D341Med (cell line): ENCODE measurements at regions not wholly inside any gene's neighbourhood (a gene's known extent, or its start where the extent isn't known, plus 50 kb on each side); places are given as distances from the start of the nearest gene placed in this dataset.
"Not testable (repeated sequence)": the region's sequence is repeated elsewhere in the genome, so short reads cannot be mapped to it uniquely, and the experiment has no call there.

ENCODE experiments used
- DNase-seq: peaks from one replicate; pipeline ENCODE4 v3.0.0; 2012; ENCODE audit warnings: low spot score

DNA sequence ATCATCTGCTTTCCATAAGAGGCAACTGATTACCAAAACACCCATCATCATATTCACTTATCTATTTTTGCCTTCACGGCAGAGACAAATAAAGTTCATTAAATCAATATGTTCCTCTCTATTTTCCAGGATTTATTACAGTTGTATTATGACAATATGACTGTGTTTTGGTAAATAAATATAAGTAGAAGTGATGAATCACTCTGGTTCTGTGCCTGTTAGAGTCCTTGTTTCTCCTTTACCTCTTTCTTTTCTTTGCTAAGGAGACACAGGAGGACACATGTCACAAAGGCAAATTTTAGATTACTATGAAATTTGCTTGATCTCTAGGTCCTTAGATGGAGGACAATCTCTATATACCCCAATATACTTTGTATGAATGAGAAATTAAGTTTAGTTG is 152.6 kb upstream of the PLSCR5 start:
- DNase-seq: no peak

DNA sequence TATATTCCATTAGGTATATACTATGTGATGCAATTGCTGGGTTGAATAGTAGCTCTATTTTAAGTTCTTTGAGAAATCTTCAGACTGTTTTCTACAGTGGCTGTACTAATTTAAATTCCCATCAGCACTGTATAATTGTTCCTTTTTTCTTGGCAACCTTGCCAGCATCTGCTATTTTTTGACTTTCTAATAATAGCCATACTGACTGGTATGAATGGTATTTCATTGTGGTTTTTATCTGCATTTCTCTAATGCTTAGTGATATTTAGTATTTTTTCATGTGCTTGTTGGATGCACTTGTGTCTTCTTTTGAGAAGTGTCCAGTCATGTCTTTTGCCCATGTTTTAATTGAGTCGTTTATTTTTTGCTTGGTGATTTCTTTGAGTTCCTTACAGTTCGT is 145.1 kb upstream of the PLSCR5 start:
- DNase-seq: no peak

DNA sequence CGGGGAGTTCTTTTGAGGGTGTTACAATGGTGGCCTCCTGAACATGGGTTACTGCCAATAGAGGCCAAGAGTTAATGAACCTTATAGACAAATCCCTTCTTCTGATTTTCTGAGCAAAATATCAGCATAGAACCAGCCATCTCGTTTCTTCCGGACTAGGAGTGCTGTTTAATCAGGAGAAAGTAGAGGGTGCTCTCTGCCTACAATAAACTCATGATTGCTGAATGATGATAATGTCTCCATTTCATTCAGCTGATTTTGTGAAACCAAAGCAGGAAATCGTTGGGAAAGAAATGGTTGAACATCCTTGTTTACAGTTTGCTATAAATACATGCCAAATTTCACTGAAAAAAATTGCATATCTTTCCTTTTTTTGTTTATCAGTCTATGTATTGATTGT is 142.8 kb upstream of the PLSCR5 start:
- no peak for DNase-seq

DNA sequence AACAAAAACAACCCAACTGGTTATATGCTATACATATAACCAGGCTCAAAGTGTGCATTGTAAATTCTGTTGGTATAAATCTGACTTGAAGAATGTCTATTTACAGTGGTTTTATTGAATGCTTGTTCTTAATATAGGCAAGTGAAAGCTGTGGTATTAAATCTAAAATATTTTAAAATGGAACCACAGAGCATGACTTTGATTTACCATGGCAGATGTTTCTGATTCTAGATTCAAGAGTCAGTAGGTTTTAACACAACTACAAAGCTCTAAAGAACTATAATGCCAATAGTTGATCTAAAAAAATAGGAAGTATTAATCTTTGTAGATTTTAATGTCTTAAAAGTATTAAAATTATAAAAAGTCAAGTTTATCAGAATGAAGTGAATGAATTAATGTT is 141.9 kb upstream of the PLSCR5 start:
- no peak for DNase-seq

DNA sequence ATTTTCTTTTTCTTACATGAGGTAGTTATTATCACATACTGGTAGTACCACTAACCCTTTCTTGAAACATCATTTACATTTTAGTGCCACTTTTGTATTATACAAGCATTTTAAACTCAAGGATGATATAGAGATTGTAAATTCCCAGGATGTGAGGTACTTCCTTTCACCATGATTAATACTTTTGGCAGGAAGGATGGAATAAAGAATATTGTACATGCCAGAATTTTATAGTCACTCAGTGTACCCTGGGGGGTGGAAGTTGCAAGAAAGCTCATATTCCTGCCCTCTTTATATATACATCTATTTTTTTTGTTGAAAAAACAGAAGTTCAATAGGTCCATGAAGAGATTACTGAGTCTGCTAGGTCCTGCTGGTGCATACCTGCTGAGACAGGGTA is 141.0 kb upstream of the PLSCR5 start:
- no peak for DNase-seq

DNA sequence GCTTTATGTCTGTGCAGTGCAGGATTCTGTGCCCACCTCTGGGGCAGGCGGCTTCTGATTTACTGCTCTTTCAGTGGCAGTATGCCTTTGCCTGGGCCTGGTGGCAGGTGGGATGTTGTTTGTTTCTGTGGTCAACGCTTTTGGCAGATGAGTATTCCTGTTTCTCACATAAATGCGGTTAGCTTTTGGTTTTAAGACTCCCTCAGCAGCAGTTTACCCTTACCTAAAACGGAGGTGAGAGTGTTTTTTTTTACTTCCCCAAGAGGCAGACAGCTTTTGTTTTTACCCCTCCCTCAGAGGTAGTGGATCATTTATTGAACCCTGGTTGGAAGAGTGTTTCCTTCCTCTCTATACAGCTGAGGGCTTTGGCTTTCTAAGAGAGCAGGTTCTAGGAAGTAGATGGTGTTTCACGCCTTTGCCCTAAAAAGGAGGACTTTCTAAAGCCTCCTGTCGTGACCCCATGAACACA is 134.1 kb upstream of the PLSCR5 start:
- DNase-seq: no peak

DNA sequence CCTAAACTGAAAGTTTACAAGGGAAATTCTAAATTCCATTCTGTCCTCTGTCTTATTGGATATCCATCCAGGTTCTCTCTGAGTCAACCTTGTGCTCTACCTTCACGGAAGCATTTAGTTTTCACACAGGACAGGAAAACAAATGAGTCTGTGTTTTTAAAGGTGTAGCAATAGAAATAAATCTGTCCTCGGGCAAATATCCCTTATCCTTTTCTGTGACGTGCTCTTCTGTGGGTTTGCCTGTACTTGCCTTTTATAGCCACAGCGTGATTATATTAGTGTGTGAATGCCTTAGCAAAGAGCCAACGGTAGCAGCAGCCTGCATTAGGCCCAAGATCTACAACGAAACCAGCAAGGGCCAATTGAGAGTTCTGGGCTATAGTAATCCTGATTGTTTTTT is 127.2 kb upstream of the PLSCR5 start:
- no peak for DNase-seq

DNA sequence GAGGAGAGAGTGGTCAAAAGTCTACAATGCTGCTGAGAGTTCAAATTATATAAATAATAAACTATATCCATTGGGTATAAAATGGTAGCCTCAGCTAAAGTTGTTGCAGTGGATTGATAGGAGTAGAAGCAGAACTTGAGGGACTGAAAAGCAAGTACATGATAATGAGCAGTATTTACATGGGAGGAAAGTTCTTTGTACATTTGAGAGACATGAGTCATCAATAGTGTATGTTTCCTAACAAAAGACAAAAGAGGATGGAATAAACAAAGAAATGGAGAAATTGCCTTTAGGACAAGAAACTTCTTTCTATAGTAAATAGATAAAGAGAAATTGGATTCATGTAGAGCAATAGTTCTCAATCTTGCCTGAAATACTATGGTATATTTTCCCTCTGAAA is 110.0 kb upstream of the PLSCR5 start:
- no peak for DNase-seq

DNA sequence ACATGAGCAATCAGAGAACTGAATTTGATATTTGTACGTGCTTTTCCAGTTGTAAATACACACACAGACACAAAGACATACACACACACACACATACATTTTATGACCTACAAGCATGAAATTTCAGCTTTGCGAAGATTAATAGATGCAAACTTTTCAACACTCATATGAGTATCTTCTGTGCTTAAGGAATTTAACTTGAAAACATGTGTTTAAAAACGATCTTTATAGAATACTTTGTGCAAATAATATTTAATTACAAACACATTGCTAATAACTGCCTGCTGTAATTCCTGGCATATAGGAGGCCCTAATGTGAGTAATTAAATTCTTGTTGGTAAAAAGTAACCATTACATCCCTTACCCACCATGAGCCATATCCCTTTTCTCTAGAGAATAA is 107.7 kb upstream of the PLSCR5 start:
- no peak for DNase-seq

DNA sequence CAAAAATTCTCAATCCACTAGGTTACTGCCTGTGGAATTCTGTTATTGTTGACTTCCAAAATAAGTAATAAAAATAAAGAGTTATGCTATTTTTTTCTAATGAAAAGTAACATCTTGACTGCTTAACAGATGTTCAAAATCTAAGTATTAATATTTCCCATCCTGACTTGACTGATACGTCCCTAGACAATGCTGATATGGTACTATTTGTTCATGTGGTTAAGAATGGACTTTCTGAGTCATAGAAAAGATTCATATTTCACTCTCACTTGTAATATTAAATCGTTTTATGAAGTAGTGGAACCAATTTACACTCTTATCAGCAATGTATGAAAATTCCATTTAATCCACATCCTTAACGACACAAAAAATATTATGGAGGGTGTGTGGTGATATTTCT is 104.8 kb upstream of the PLSCR5 start:
- DNase-seq: no peak

DNA sequence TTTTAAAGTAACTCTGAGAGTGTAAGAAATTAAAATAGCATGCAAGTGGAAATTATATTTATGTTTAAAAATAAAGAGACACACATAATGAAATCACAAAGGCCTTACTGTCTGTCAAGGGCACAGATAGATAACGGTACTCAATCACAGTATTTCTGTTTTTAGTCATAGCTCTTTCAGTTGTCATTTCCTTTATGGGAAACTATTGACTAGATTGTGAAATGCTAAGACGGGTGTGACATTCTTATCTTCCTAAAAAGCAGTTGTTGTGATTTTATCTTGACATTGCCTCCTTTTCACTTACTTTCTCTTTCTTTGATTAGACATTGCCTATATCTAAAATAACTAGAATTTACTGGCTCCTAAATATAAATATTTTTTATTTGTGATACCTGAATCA is 100.1 kb upstream of the PLSCR5 start:
- DNase-seq: no peak

DNA sequence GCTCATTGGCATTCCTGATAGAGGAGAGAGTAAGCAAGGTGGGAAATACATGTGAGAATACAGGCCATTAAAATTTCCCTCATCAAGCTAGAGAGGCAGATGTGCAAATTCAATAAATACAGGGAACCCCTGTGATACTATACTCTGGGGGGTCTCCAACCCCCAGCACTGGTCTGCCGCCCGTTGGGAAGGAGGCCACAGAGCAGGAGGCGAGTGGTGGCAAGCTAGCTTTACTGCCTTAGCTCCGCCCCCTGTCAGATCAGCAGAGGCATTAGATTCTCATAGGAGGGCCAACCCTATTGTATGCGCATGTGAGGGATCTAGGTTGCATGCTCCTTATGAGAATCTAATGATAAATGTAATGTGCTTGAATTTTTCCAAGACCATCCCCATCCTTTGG is 97.1 kb upstream of the PLSCR5 start:
- DNase-seq: no peak

DNA sequence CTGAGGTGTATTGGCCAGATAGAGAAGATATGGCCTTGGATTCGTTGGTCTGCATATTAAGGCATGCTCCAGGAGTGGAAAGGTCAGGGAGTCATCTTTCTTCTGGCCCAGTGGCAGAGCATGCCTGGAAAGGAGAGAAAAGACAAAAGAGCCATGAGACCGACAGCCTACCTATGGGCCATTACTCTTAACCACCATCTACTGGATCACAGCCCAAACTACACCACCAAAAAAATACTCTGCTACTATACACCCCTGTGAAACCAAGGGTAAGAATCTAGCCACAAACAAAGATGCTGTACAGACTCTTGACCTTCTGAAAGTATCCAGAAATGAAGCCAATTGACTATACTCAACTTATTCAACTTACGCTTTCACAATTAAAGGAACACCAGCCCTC is 96.1 kb upstream of the PLSCR5 start:
- no peak for DNase-seq

DNA sequence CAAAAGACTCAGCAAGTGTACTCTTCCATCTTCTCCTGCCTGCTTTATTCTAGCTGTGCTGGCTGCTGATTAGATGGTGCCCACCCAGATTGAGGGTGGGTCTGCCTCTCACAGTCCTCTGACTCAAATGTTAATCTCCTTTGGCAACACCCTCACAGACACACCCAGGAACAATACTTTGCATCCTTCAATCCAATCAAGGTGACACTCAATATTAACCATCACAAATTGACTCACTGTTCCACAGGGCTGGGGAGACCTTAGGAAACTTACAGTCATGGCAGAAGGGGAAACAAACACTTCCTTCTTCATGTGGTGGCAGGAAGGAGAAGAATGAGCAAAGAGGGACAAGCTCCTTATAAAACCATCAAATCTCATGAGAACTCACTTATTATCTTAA is 94.9 kb upstream of the PLSCR5 start:
- DNase-seq: not testable (repeated sequence)

DNA sequence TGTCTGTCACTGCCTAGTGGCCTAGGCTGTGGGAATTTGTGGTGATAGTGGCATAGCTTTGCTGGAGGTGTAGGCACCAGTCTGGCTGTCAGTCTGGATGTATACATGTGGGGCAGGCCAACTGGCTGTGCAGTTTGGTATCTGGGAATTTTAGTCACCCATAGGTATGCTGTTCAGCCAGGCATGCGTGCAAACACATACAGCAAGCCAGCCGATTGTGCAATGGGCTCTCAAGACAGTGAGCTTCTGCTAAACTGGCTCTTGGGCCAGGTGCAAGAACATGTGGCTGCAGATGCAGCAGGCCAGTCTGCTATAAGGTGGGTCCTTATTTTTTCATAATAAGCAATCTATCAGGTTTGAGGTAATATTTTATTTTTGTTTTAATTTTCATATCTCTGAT is 87.1 kb upstream of the PLSCR5 start:
- no peak for DNase-seq

DNA sequence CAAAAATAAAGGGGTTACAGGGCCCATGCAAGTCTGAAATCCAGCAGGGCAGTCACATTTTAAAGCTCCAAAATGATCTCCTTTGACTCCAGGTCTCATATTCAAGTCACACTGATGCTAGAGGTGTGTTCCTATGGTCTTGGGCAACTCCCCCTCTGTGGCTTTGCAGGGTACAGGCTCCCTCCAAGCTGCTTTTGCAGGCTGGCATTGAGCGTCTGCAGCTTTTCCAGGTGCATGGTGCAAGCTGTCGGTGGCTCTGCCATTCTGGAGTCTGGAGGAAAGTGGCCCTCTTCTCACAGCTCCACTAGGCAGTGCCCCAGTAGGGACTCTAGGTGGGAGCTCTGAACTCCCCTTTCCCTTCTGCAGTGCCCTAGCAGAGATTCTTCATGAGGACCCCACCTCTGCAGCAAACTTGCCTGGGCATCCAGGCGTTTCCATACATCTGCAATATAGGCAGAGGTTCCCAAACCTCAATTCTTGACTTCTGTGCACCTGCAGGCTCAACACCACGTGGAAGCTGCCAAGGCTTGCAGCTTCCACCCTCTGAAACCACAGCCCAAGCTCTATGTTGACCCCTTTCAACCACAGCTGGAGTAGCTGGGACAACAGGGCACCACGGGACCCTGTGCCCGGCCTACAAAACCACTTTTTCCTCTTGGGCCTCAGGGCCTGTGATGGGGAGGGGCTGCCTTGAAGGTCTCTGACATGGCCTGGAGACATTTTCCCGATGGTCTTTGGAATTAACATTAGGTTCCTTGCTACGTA is 80.1 kb upstream of the PLSCR5 start:
- DNase-seq: no peak

DNA sequence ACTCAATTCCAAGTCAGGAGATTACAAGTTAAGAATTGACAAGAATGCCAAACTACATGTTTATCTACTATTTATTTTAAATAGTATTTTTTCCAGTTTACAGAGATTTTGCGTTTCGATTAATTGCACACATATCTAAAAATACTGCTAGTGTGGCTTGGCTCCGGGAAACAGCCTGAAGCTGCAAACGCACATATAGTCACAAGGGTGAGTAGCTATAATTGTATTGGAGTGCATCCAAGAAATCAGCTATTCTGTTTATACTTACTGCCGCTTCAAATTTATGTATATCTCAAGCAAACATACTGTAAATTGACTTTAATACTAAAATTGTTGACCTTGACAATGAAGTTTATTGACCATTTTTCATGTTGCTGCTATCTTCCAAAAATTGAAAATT is 77.0 kb upstream of the PLSCR5 start:
- DNase-seq: no peak

DNA sequence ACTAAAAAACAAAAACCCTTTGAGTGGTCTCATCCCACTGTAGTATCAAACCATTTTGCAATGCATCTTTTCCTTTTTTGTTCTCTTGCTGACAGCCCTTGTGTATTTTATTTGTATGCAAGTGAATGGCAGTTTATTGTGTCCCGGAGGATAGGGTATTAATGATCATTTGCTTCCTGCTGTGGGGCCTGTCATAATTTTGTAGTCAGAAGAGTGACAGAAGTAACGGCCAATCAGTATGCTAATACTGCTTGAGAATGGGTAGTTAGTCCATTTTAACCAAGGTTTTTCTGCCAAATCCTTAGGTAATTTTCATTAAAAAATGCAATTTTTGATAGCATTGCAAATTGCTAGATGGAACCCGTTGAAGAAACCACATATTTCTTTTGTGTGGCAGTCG is 75.5 kb upstream of the PLSCR5 start:
- no peak for DNase-seq

DNA sequence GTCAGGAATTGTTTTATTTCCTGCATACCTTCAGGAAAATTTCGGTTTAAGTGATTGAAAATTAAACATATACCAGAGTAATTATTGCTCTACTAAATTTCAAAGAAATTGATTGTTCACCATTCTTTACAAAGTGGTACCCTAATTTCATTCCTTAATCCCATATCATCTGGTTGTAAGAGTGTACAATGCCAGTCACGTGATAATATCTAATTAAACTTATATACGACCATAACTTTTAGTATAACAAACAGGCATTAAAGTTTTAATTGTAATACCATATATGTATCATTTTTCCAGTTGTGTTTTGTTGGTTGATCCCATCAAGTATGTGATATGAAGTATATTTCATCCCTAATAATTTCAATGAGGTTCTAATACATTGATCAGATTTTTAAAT is 74.8 kb upstream of the PLSCR5 start:
- no peak for DNase-seq

DNA sequence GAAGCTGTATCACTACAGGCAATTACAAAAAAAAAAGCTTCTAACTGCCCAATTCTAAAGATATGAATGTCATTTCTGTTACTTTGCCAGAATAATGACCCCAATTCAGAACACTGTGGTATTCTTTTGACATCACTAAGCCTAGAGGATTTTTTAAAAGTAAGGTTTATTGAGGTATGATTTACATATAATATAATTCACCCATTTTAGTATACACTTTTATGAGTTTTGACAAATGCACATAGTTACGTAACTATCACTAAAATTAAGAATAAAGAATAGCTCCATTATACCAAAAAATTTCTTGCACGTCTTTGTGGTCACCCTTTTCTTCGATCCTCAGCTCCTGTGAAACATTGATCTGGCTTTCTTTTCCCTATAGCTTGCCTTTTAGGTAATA is 74.0 kb upstream of the PLSCR5 start:
- DNase-seq: no peak

DNA sequence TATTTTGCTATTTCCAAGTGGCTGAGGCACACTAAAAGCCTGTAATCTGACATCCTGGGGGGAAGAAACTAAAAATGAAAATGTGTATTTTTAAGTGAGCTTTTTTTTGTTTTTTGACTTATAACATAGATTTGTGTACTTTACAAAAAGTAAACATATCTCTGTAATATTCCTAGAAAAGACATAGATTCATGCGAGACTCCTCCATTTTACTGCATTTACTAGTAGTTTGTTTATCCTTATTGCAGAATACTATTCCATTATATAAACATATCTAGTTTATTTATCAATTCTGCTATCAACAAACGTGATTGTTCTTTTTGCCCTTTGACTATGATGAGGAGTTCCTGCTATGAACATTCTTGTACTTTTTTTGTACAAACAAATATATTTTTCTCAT is 67.8 kb upstream of the PLSCR5 start:
- DNase-seq: no peak

DNA sequence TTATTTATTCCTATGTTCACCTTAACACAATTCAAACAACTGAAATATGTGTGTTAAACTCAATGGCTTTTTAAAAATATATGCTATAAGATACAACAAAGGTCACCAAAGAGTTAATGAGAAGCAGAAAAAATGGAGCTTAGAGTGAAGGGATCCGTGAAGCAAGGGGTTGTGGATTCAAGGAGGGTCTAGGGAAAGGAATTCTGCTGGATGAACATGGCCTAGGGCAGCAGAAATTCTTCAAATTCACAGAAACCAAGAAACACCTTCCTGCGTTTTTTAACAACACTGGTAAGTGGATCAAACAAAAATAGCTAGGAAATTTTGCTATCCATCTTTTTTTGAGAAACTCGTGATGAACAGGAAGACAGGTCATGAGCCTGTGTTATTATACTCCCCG is 59.3 kb upstream of the PLSCR5 start:
- no peak for DNase-seq

DNA sequence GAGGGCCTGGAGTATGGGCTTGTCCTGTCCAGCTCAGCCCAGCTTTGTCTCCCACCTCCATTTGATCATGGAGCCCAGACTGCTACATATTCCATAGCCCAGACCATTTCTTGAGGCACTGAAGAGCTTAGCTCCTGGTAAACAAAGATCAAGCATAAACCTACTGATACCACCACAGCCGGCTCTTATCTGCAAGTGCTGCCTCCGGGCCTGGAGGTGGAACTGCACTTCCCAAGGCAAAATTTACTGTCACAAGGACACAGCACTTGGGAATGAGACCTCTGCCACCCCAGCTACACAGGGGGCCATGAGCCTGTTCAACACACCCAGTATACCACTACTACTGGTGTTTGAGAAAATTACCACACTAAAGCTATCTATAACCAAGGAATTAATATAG is 53.7 kb upstream of the PLSCR5 start:
- no peak for DNase-seq

DNA sequence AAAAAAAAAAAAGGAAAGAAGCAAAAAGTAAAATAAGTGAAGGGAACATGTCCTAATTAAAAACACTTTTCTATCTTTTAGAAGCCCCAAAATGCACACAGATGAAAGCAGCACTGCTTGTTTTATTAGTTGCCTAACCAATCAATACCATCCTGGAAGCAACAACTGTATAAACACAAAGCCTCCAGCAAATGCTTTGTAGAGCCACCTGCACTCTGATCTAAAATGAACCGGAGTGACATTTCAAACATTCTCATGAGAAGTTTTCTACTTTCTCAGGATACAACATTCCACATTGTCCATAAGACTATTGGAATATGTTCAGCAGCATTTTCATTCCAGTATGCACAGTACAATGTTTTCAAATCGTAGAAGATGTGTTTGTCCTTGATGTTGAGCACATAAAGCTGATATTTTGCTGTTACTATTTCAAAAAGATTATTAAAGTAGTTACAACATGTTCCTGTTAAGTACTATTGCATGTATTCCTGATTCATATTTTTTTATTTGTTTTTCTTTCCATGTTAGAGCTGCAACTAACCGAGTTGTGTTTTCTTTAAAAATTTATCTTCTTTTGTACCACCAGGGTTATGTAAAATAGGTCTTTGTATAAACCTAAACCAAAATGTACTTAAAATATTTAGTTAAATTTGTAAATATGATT is 50.3 kb upstream of the PLSCR5 start:
- DNase-seq: no peak
